Pons (tissue), 1 donor: ENCODE measurements at regions not wholly inside any gene's neighbourhood (a gene's known extent, or its start where the extent isn't known, plus 50 kb on each side); places are given as distances from the start of the nearest gene placed in this dataset.
A peak's percentile ranks its signal among the peaks of the same experiment; 100 is the strongest.

Experiments used
- DNase-seq: peaks from one replicate; pipeline ENCODE4 v3.0.0-alpha.2; 2016; ENCODE audit warnings: low spot score

GRCh38 chr7:11895337-11895736 is 63.3 kb upstream of the THSD7A start:
- no peak for DNase-seq

GRCh38 chr7:11896663-11897062 is 64.7 kb upstream of the THSD7A start:
- no peak for DNase-seq

GRCh38 chr7:11899247-11899646 is 67.2 kb upstream of the THSD7A start:
- DNase-seq, result no peak

- DNase-seq, result no peak
Measured at GRCh38 chr7:11910253-11910652, 78.3 kb upstream of the THSD7A start.

GRCh38 chr7:11911900-11912299 is 79.9 kb upstream of the THSD7A start:
- DNase-seq, result peak; percentile 18

GRCh38 chr7:11914645-11915044 is 82.6 kb upstream of the THSD7A start:
- no peak for DNase-seq

GRCh38 chr7:11923376-11923930 is 91.5 kb upstream of the THSD7A start:
- peak; percentile 12 for DNase-seq

GRCh38 chr7:11931307-11931706 is 99.3 kb upstream of the THSD7A start:
- DNase-seq, result no peak

GRCh38 chr7:11934796-11935195 is 102.8 kb upstream of the THSD7A start:
- no peak for DNase-seq

- no peak for DNase-seq
Measured at GRCh38 chr7:11935905-11936304, 103.9 kb upstream of the THSD7A start.

GRCh38 chr7:11946794-11947193 is 114.8 kb upstream of the THSD7A start:
- DNase-seq, result no peak

GRCh38 chr7:11950281-11950680 is 118.3 kb upstream of the THSD7A start:
- DNase-seq, result no peak

- no peak for DNase-seq
Measured at GRCh38 chr7:11950942-11951341, 118.9 kb upstream of the THSD7A start.

- DNase-seq, result no peak
Measured at GRCh38 chr7:11951909-11952308, 119.9 kb upstream of the THSD7A start.

GRCh38 chr7:11952972-11953371 is 121.0 kb upstream of the THSD7A start:
- no peak for DNase-seq

GRCh38 chr7:11956991-11957390 is 125.0 kb upstream of the THSD7A start:
- DNase-seq, result no peak

GRCh38 chr7:11957956-11958355 is 126.0 kb upstream of the THSD7A start:
- no peak for DNase-seq

- no peak for DNase-seq
Measured at GRCh38 chr7:11959121-11959520, 127.1 kb upstream of the THSD7A start.

- DNase-seq, result no peak
Measured at GRCh38 chr7:11960621-11961020, 128.6 kb upstream of the THSD7A start.

- DNase-seq, result no peak
Measured at GRCh38 chr7:11969643-11970042, 137.6 kb upstream of the THSD7A start.

GRCh38 chr7:11970132-11970531 is 138.1 kb upstream of the THSD7A start:
- no peak for DNase-seq

- no peak for DNase-seq
Measured at GRCh38 chr7:11985376-11985775, 153.4 kb upstream of the THSD7A start.

- DNase-seq, result no peak
Measured at GRCh38 chr7:11985971-11986370, 154.0 kb upstream of the THSD7A start.

- DNase-seq, result no peak
Measured at GRCh38 chr7:11988186-11988585, 156.2 kb upstream of the THSD7A start.

- no peak for DNase-seq
Measured at GRCh38 chr7:12002428-12002827, 170.4 kb upstream of the THSD7A start.
